KOPT-K1 (cell line): ENCODE measurements at regions not wholly inside any gene's neighbourhood (a gene's known extent, or its start where the extent isn't known, plus 50 kb on each side); places are given as distances from the start of the nearest gene placed in this dataset.

Experiments used
- H3K27ac ChIP-seq: fragments of 200-600 bp; sonication (generic); 2 replicates; pipeline ENCODE4 v1.5.1; 2016; ENCODE audit warnings: antibody characterized with exemption, mild to moderate bottlenecking, low read depth, low read length; ENCODE audit not compliant: poor library complexity, severe bottlenecking
- H3K36me3 ChIP-seq: fragments of 200-600 bp; sonication (generic); 2 replicates; pipeline ENCODE4 v1.5.1; 2017; ENCODE audit warnings: antibody characterized with exemption, mild to moderate bottlenecking, low read length, moderate library complexity; ENCODE audit not compliant: insufficient read depth
- H3K9me3 ChIP-seq: fragments of 200-600 bp; sonication (generic); 2 replicates; pipeline ENCODE4 v1.5.1; 2017; ENCODE audit warnings: antibody characterized with exemption, low read length, mild to moderate bottlenecking; ENCODE audit not compliant: insufficient read depth, poor library complexity, severe bottlenecking

GRCh38 chr5:143761663-143762062, 50.3 kb upstream of the HMHB1 start:
- no peaks in the 10 kb centered on the region for H3K9me3 ChIP-seq
- no peak overlapping the region for H3K27ac ChIP-seq
- H3K36me3 ChIP-seq: no peaks in the 10 kb centered on the region

- Histone ChIP-seq H3K9me3 (no peaks in the 10 kb centered on the region), H3K27ac (no peak overlapping the region), H3K36me3 (no peaks in the 10 kb centered on the region)
Measured at GRCh38 chr5:143760755-143761154, 51.2 kb upstream of the HMHB1 start.

GRCh38 chr5:143760131-143760505, 51.8 kb upstream of the HMHB1 start:
- no peaks in the 10 kb centered on the region for H3K9me3 ChIP-seq
- H3K36me3 ChIP-seq: no peaks in the 10 kb centered on the region
- no peak overlapping the region for H3K27ac ChIP-seq

GRCh38 chr5:143759396-143760130, 52.4 kb upstream of the HMHB1 start:
- H3K9me3 ChIP-seq: no peaks in the 10 kb centered on the region
- no peak overlapping the region for H3K27ac ChIP-seq
- no peaks in the 10 kb centered on the region for H3K36me3 ChIP-seq

- Histone ChIP-seq H3K9me3 (no peaks in the 10 kb centered on the region), H3K36me3 (no peaks in the 10 kb centered on the region), H3K27ac (no peak overlapping the region)
Measured at GRCh38 chr5:143758750-143759149, 53.2 kb upstream of the HMHB1 start.

- Histone ChIP-seq H3K9me3 (no peaks in the 10 kb centered on the region), H3K27ac (no peak overlapping the region)
Measured at GRCh38 chr5:143758015-143758414, 53.9 kb upstream of the HMHB1 start.

GRCh38 chr5:143757116-143757515, 54.8 kb upstream of the HMHB1 start:
- H3K27ac ChIP-seq: no peak overlapping the region
- no peaks in the 10 kb centered on the region for H3K9me3 ChIP-seq
- H3K36me3 ChIP-seq: no peaks in the 10 kb centered on the region

More at GRCh38 chr5:143758015-143758414, 53.9 kb upstream of the HMHB1 start:
- no peaks in the 10 kb centered on the region for H3K36me3 ChIP-seq

- no peaks in the 10 kb centered on the region for H3K9me3 ChIP-seq
- no peak overlapping the region for H3K27ac ChIP-seq
- H3K36me3 ChIP-seq: no peaks in the 10 kb centered on the region
Measured at GRCh38 chr5:143755966-143756365, 56.0 kb upstream of the HMHB1 start.

GRCh38 chr5:143752165-143752850, 59.7 kb upstream of the HMHB1 start:
- Histone ChIP-seq H3K36me3 (no peaks in the 10 kb centered on the region), H3K9me3 (no peaks in the 10 kb centered on the region), H3K27ac (no peak overlapping the region)

- H3K27ac ChIP-seq: no peak overlapping the region
- H3K36me3 ChIP-seq: no peaks in the 10 kb centered on the region
- H3K9me3 ChIP-seq: no peaks in the 10 kb centered on the region
Measured at GRCh38 chr5:143751342-143751741, 60.6 kb upstream of the HMHB1 start.

- H3K27ac ChIP-seq: no peak overlapping the region
- no peaks in the 10 kb centered on the region for H3K36me3 ChIP-seq
- H3K9me3 ChIP-seq: no peaks in the 10 kb centered on the region
Measured at GRCh38 chr5:143749581-143750205, 62.3 kb upstream of the HMHB1 start.

- Histone ChIP-seq H3K36me3 (no peaks in the 10 kb centered on the region), H3K27ac (no peak overlapping the region), H3K9me3 (no peaks in the 10 kb centered on the region)
Measured at GRCh38 chr5:143748516-143748915, 63.4 kb upstream of the HMHB1 start.

- no peak overlapping the region for H3K27ac ChIP-seq
- H3K9me3 ChIP-seq: no peaks in the 10 kb centered on the region
- no peaks in the 10 kb centered on the region for H3K36me3 ChIP-seq
Measured at GRCh38 chr5:143742951-143743350, 69.0 kb upstream of the HMHB1 start.

- no peak overlapping the region for H3K27ac ChIP-seq
- no peaks in the 10 kb centered on the region for H3K36me3 ChIP-seq
- H3K9me3 ChIP-seq: no peaks in the 10 kb centered on the region
Measured at GRCh38 chr5:143741421-143741820, 70.5 kb upstream of the HMHB1 start.

GRCh38 chr5:143740956-143741355, 71.0 kb upstream of the HMHB1 start:
- H3K9me3 ChIP-seq: no peaks in the 10 kb centered on the region
- no peak overlapping the region for H3K27ac ChIP-seq
- H3K36me3 ChIP-seq: no peaks in the 10 kb centered on the region
